Epithelial cell of prostate (primary cell): ENCODE measurements at regions not wholly inside any gene's neighbourhood (a gene's known extent, or its start where the extent isn't known, plus 50 kb on each side); places are given as distances from the start of the nearest gene placed in this dataset.

Experiments used
- DNase-seq: peaks from one replicate; pipeline ENCODE4 v3.0.0-alpha.2; 2011; ENCODE audit warnings: low read depth, low spot score
- H3K27ac ChIP-seq: fragments of 450-650 bp; 2 replicates; pipeline ENCODE4 v1.5.1; 2017; ENCODE audit warnings: mild to moderate bottlenecking

DNA sequence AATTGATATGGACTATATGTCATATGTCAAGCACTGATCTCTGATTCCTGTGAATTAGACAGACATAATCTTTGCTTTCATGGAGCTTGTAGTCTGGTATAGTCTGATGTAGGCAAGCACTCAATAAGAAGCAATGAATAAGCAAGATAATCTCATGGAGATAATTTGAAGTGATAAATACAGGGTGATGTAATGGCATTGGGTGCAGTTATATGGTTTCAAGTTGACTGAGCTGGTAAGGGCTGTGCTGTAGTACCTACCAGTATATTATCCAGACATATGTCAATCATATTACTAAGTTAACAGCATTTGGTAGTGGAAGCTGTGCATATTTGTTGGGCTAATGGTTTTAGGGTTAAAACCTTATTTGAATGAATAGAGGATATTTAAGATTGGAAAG, 117.5 kb upstream of the PRPS1L1 start:
- no peak for DNase-seq
- no peak overlapping the region for H3K27ac ChIP-seq

DNA sequence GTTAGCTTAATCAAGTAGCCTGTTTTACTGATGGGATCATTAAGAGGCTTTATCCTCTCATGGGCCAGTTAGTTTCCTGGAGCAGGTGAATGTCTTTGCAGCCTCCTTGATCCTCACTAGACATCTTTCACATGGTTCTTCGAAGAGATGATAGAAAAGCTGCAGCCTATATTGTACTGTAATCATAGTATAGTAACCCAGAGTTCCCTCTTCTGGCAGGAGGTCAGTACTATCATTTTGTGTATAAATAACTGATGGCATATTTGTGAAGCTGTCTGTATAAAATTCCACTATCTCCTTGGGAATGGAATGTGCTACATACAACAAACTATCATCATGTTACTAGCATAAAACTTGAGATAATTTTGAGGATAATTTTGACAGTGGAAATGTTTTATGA, 123.8 kb upstream of the PRPS1L1 start:
- DNase-seq: no peak

DNA sequence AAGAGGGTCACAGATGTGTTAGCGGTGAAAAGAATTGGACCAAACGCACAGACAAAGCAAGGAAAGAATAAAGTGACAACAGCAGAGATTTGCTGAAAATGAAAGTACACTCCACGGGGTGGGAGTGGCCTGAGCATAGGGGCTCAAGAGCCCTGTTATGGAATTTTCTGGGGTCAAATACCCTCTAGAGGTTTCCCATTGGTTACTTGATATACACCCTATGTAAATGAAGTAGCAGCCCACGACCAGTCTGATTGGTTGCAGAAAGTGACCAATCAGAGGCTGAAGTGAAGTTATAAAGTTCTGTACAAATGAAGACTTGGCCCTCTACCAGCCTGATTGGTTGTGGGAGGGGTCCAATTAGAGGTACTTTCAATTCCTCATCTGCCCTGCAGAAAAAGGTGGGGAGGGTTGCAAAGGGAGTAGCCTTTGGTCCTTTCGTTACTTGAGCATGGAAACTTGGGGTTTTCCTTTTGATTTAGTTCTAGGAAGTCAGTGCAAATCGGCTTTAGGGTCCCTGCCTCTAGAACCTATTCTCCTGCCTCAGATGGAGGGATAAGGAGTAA, 125.6 kb upstream of the PRPS1L1 start:
- no peak overlapping the region for H3K27ac ChIP-seq
- no peak for DNase-seq

More for the DNA sequence above, 123.8 kb upstream of the PRPS1L1 start:
- H3K27ac ChIP-seq: no peak overlapping the region

DNA sequence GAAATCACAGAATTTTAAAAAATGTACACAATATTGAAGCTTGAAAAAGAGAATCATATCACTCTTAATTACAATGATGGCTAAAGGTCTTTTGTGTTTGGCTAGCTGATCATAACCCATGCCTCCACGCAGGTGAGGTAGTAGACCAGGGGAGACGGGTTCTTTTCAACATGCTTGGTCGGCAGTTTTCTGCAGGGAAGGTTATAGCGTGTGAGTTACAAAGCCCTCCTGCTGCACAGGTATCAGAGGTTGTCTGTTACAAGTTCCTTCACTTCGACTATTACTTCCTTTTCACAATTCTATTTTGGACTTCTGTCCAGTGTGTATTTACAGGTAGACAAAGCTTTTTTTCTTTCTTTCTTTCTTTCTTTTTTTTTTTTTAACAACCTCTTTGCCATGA, 127.1 kb upstream of the PRPS1L1 start:
- DNase-seq: no peak
- H3K27ac ChIP-seq: no peak overlapping the region

DNA sequence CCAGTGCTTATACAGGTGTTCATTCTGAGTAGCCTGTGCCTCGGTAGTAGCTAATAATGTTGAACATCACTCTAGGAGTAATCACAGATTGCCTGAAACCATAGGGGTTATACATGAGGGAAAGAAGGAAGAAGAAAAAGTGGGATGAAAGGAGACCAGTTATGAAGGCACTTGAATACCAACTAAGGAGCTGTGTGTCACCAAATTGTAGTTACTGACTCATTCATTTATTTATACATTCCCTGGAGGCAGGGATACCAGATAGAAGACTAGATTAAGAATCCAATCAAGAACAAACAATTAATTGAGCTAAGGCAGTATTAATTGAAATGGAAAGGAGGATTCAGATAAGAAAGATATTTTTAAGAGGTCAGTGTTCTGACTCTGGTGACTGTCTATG, 129.6 kb upstream of the PRPS1L1 start:
- H3K27ac ChIP-seq: no peak overlapping the region
- DNase-seq: no peak

DNA sequence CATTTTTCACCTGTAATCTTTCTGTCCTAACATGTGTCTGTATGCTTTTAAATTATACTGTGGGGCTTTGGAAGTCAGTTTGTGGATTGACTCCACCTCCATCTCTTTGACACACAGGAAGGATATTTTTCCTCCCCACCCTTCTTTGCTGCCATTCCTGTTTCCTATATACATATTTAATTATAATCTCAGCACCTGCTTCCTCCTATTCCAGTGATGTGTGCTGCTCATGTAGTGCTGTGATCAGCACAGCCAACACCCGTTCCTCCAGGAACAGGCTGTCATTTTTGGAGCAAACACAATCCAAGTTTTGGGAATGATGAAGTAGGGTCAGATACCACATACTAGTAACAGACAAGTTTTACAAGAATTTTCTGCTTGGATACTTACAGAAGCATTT, 135.0 kb upstream of the PRPS1L1 start:
- no peak overlapping the region for H3K27ac ChIP-seq
- DNase-seq: no peak

DNA sequence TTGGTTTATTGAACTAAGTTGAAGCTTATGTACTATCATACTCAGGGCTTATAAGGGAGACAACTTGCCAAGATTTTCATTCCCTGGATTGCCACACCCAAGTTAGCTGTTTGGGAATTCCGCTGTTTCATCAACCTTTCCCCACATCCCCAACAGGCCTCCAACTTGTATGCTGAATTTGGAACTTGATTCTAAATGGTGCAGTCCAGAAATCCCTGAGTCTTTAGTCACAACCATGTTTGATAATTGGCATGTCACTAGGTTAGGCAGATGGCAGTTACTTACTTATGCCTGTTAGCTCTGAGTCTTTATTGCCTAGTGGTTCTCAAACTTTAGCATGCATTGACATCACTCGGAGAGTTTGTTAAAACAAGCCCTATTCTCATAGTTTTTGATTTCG, 135.4 kb upstream of the PRPS1L1 start:
- H3K27ac ChIP-seq: no peak overlapping the region
- DNase-seq: no peak

DNA sequence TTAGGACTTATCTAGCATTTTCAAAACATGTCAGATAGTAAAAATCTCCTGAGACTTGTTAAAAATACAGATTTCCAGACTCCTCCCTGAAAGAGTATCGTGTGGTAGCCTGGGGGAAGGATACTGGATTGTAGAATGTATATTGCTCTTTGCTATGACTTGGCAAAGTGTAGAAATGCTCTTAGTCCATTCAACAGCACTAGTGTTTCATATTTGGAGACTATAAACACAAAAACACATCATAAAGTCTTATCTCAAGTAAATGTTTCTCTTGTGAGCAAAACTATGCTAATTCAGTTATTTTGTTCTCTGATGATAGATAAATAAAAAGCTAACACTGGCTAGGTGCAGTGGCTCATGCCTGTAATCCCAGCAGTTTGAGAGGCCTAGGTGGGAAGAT, 137.5 kb upstream of the PRPS1L1 start:
- no peak for DNase-seq
- H3K27ac ChIP-seq: no peak overlapping the region

DNA sequence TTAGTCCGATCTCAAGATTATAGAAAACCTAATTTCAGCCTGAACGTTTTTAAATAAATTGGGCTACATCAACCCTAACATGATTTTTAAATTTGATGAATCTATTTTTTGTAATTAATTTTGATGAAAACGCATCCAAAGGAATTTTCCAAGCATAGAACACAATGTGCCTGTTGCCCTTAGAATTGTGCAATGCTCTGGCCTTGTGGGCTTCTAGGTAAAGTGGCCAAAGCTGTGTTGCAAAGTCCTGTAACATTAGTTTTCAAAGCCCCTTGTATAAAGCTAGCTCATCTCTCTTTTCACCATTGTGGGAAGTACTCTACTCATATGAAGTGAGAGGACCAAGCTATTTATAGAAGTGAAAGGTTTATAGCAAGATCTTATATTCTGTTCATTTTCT, 138.4 kb upstream of the PRPS1L1 start:
- no peak overlapping the region for H3K27ac ChIP-seq
- DNase-seq: no peak

DNA sequence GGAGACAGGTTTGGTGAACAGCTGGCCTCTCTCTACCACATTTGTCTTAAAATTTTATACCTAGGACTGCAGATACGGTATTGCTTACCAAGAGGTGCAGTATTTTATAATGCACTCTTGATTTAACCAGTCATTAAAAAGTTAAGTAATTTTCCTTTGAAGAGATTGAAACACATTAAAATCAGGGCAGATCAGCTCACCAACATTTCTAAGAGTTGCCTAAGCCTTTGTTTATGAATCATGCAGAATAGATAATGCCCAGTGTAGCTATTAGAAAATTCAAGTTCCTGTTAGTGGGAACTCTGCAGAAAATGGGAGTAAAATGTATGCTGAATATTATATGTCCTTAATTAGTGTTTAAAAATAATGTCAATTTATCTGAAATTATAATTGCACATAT, 140.2 kb upstream of the PRPS1L1 start:
- H3K27ac ChIP-seq: no peak overlapping the region
- no peak for DNase-seq

DNA sequence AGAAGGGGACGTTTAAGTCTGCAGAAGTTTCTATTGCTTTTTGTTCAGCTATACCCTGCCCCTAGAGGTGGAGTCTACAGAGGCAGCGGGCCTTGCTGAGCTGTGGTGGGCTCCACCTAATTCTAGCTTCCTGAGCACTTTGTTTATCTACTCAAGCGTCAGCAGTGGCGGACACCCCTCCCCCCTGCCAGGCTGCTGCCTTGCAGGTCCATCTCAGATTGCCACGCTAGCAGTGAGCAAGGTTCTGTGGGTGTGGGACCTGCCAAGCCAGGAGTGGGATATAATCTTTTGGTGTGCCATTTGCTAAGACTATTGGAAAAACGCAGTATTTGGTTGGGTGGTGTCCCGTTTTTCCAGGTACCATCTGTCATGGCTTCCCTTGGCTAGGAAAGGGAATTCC, 147.3 kb upstream of the PRPS1L1 start:
- no peak overlapping the region for H3K27ac ChIP-seq
- DNase-seq: no peak

DNA sequence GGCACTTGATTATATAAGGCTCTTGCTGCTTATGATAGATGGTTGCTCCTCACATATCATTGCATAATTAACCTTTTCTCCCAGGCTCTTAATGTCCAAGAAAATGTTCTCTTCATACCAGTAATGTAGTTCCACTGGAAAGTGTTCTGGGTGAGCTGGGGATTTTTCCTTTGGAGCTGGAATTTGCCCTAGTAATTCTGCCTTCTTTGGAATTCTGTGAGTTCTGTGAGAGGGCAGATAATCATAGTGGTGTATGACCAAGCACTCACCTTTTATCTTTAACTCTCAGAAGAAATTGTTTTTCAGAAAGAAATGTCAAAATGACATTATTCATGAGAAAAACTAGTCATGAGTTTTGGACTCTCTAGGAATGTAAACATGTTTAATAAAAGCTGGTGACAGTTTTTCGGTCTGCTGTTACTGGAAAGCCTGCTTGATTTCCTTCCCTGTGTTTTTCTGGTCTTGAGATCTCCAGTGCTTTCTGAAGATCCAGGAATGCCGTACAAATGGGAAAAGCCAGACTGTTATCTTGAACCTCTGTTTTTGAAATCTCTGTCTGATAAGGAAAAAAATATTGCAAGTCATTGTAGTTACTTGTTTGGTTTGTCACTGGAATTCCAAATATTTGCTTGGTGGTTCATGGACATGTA, 148.3 kb upstream of the PRPS1L1 start:
- H3K27ac ChIP-seq: no peak overlapping the region
- DNase-seq: no peak

DNA sequence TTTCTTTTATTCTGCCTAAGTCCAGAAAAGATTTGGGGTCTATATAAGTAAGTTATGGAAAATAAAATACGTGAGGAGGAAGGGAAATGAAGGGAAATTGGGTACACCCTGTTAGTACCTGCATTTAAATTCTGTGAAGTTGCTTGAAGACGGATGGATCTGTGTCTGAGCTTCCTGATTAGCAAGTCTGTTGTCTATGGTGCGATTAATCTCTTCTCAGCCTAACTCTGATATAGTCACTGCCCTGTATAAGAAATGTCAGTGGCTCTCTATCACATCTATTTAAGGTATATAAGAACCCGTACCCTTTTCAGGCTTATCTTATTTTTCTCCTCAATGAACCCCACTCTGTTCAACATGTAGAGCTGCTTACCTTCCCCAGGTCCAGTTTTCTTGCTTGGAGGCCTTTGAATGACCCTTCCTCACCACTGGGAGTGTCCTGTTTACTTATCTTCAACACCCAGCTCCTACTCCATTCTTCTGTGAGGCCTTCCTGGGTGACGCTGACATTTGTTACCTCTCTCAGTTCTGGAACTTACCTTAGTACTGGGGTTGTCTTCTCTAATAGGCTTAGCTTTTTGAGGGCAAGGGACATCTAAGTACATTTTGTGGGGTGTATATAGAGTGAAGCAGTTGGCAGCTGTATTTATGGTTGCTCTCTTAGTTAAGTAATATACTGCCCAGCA, 149.6 kb upstream of the PRPS1L1 start:
- peak overlapping the region; percentile 48 for H3K27ac ChIP-seq
- DNase-seq: peak; percentile 10

DNA sequence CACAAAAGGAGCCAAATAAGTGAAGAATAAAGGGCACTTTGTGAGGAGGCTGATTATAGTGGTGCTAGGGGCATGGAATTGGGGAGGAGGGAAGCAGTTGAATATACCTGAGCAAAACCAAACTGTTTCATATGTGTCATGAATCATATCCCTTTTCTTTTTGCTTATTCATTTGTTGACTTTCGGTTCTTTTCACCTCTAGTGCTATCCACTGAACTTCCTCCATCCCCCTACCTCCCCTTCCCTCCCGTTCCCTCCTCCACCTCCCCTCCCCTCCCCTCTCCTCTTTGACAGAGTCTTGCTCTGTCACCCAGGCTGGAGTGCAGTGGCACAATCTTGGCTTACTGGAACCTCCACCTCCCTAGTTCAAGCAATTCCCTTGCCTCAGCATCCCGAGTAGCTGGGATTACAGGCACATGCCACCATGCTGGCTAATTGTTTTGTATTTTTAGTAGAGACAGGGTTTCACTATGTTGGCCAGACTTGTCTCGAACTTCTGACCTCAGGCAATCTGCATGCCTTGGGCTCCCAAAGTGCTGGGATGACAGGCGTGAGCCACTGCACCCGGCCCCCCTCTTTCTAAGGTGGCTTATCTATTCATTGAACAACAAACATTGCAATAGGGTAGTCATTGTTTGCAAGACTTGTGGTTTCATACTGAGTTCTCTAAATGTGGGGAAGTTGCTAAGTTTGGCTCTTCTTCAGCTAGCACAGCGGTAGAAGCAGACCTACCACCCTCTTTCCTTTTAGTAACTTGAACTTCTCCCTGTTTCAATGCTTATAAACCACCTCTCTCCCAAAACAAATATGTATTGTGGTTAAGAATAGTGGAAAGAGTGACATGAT, 150.4 kb upstream of the PRPS1L1 start:
- DNase-seq: peak; percentile 63
- H3K27ac ChIP-seq: peak overlapping the region; percentile 48

DNA sequence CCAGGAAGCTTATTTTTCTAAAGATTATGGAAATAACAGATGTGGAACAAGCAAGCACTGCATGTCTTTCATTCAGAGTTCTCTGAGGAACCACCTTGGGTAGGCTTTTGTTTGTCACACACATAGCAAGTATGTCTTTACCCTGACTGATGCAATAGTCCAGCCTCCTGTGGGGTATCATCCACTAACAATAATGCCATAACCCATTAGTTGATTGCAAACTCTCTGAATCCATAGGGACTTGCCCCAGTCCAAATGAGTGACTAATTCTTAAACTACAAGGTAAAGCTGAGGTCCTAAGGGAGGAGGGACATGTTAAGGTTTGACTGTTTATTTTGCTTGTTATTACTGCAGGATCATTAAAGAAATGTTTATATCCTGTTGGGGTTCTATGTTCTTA, 151.4 kb upstream of the PRPS1L1 start:
- H3K27ac ChIP-seq: peak overlapping the region; percentile 48
- no peak for DNase-seq

DNA sequence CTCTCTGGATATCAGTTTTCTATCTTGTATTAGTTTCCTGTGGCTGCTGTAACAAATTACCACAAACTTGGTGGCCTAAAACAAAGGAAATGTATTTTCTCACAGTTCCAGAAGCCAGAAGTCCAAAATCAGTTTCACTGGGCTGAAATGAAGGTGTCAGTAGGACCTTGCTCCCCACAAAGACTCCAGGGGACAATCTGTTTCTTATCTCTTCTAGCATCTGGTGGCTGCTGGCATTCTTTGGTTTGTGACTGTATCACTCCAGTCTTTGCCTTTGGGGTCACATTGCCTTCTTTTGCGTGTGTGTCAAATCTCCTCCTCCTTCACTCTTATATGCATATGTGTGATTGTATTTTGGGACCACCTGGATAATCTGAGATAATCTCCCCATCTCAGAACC, 153.0 kb upstream of the PRPS1L1 start:
- no peak for DNase-seq
- no peak overlapping the region for H3K27ac ChIP-seq

DNA sequence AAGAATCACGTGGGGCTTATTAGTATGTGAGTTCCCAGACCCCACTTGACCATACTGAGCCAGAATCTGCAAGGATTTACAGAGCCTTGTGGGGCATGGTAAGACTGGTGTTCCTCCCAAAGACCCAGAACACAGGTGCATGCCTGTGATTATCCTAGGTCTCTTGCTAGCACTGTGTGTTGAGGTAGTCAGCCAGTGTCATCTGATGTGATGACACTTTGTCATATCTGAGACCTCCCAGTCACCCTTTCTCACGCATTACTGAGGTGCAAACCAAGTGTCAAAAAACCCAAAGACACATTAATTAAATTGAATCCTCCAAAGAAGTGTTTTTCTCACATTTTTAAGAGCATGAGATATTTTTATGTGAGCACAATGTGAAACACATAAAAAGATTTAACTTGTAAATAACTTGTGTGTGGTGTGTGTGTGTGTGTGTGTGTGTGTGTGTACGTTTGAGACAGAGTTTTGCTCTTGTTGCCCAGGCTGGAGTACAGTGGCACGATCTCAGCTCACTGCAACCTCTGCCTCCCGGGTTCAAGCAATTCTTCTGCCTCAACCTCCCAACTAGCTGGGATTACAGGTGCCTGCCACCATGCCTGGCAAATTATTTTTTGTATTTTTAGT, 162.0 kb upstream of the PRPS1L1 start:
- no peak for DNase-seq
- no peak overlapping the region for H3K27ac ChIP-seq

DNA sequence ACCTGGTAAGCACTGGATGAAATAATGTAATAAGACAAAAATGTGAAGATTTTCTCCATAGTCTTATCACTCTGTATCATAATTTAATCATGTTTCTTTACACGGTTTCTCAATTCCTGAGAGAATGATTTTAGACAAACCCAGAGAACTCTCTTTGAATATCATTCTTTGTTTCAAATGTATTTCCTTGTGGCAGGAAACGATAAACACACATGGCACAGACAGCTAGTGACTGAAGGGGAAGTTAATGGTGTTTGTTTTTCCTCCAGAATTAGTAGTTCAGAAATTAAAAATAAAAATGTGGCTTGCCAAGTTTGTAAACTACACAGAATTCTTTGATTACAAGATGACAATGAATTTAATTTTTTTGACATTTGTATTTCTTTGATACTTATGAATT, 163.7 kb upstream of the PRPS1L1 start:
- no peak for DNase-seq
- no peak overlapping the region for H3K27ac ChIP-seq

DNA sequence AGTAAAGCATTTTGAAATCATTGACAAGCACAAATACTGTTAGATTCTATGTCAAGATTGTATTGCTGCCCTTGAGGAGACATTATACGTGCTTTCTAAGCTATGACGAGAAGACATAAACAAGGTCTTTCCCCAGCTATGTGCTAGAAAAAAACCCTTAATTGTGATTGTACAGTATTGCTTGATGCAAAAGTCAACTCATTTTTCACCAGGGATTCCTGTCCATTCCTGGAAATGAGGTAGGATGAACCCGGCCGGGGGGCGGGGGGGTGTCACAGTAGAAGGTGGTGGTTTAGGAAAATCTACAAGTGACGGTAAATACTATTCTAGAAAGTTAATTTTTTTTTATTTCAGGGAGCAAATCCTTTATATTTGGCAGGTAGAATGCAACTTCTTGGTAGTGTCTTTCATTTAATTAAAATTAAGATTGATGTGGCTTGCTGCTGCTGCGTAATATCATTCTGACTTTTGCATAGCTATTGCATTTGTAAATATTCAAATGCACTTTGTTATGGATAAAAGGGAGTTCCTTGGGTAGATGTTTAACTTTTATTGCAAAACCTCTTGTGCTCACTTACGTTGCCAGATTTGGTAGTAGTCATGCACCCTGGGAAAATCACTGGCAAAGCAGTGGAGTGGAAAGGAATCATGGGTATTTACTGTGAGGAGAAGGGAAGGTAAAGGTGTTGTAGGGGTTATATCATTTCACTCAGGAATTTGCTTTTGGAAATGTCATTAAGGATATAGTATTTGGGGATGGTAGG, 164.4 kb upstream of the PRPS1L1 start:
- H3K27ac ChIP-seq: no peak overlapping the region
- no peak for DNase-seq

DNA sequence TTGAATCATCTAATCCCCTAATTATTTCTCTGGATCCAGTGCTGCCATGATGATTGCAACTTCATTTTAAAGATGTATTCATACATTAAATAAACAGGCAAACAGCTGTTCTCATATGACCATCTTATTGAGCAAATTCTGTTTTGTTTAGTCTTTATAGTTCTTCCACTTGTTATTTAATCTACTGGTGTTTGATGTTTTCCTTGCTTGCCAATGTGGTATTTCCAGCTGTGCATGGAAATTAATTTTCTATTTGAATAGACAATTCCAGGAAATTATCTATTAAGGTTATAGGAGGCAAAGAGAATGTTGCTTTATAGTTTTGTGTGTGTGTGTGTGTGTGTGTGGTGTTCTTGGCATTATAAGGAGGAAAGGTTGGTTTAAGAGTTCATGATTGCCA, 167.0 kb upstream of the PRPS1L1 start:
- no peak overlapping the region for H3K27ac ChIP-seq
- no peak for DNase-seq
